Kidney (tissue), 13 donors: ENCODE measurements at regions not wholly inside any gene's neighbourhood (a gene's known extent, or its start where the extent isn't known, plus 50 kb on each side); places are given as distances from the start of the nearest gene placed in this dataset.

Source experiments
- DNase-seq, 5 donors: peaks; one replicate each; pipeline ENCODE4 v3.0.0-alpha.2; 2013 to 2020
- FAIRE-seq: peaks from 2 replicates; lab custom pipeline; 2012; peaks lifted over from hg19 to GRCh38; lab: Jason Lieb, UNC
- H3K27ac ChIP-seq, 2 donors: one replicate each; pipeline ENCODE4 v1.7.0; 2013; ENCODE audit warnings: low read depth in 2 of 2, low read length in 2 of 2, inconsistent platforms in 1 of 2
- H3K27me3 ChIP-seq: one replicate; pipeline ENCODE4 v1.7.1; 2013; ENCODE audit warnings: low read length, inconsistent platforms; ENCODE audit not compliant: control insufficient read depth, insufficient read depth
- H3K36me3 ChIP-seq, 3 donors: one replicate each; pipeline versions ENCODE4 v1.7.0 to v1.7.1; 2013; ENCODE audit warnings: low read length in 3 of 3, control low read depth in 1 of 3, inconsistent platforms in 1 of 3; ENCODE audit not compliant: insufficient read depth in 3 of 3, control insufficient read depth in 2 of 3
- H3K4me1 ChIP-seq, 3 donors: one replicate each; pipeline versions ENCODE4 v1.7.0 to v1.7.1; 2013; ENCODE audit warnings: low read length in 3 of 3, inconsistent platforms in 1 of 3, low read depth in 1 of 3; ENCODE audit not compliant: control insufficient read depth in 2 of 3, insufficient read depth in 2 of 3
- H3K4me3 ChIP-seq, 3 donors: one replicate each; pipeline versions ENCODE4 v1.7.0 to v1.8.1; 2013; ENCODE audit warnings: low read length in 3 of 3, control low read depth in 1 of 3, inconsistent platforms in 1 of 3
- H3K9ac ChIP-seq, 3 donors: one replicate each; pipeline versions ENCODE4 v1.7.0 to v1.7.1; 2013; ENCODE audit warnings: low read length in 3 of 3, control low read depth in 1 of 3, inconsistent platforms in 1 of 3
- H3K9me3 ChIP-seq, 3 donors: one replicate each; pipeline versions ENCODE4 v1.7.0 to v1.7.1; 2013; ENCODE audit warnings: low read length in 3 of 3, control low read depth in 1 of 3, inconsistent platforms in 1 of 3; ENCODE audit not compliant: control insufficient read depth in 2 of 3, insufficient read depth in 1 of 3
- intact Hi-C: fragments of 100-400 bp; cut with DNase I; formaldehyde crosslinking; loops from one replicate; pipeline ENCODE4 v1.11.1; 2022
- TF ChIP-seq, protein P1 (sequence below): IDR thresholded peaks from 3 replicates; pipeline ENCODE4 v1.5.1; 2012; ENCODE audit warnings: mild to moderate bottlenecking, moderate library complexity, borderline replicate concordance; ENCODE audit not compliant: insufficient read depth; ENCODE audit errors: extremely low read depth
- donor health status: control.
- donor health status: control.
- donor health status: control.
- donor health status: control.
- donor health status: control.
- donor health status: DM: yes; HTN: yes; CAD: no.
- donor health status: Normal renal cell carcinoma (clear cell type).

- TF ChIP-seq, protein P1, sequence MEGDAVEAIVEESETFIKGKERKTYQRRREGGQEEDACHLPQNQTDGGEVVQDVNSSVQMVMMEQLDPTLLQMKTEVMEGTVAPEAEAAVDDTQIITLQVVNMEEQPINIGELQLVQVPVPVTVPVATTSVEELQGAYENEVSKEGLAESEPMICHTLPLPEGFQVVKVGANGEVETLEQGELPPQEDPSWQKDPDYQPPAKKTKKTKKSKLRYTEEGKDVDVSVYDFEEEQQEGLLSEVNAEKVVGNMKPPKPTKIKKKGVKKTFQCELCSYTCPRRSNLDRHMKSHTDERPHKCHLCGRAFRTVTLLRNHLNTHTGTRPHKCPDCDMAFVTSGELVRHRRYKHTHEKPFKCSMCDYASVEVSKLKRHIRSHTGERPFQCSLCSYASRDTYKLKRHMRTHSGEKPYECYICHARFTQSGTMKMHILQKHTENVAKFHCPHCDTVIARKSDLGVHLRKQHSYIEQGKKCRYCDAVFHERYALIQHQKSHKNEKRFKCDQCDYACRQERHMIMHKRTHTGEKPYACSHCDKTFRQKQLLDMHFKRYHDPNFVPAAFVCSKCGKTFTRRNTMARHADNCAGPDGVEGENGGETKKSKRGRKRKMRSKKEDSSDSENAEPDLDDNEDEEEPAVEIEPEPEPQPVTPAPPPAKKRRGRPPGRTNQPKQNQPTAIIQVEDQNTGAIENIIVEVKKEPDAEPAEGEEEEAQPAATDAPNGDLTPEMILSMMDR: no peak
- Histone ChIP-seq H3K36me3 (no peaks in the 10 kb centered on the region), H3K27ac (no peak overlapping the region), H3K4me3 (no peak overlapping the region), H3K9me3 (peaks cover 0 to 2% (median 0%) of the 10 kb centered on the region in 3 donors), H3K9ac (no peak overlapping the region), H3K27me3 (no peaks in the 10 kb centered on the region), H3K4me1 (no peaks in the 10 kb centered on the region)
- no peak for FAIRE-seq
- intact Hi-C loops: no loop called here
- DNase-seq: no peak
Measured at GRCh38 chr6:138654715-138655634, 118.6 kb upstream of the CCDC28A start.

GRCh38 chr6:138655828-138656227, 117.7 kb upstream of the CCDC28A start:
- Histone ChIP-seq H3K4me3 (no peak overlapping the region), H3K27me3 (no peaks in the 10 kb centered on the region), H3K9ac (no peak overlapping the region), H3K27ac (no peak overlapping the region), H3K36me3 (no peaks in the 10 kb centered on the region), H3K9me3 (peaks cover 0 to 2% (median 0%) of the 10 kb centered on the region in 3 donors), H3K4me1 (no peaks in the 10 kb centered on the region)
- intact Hi-C loops: no loop called here
- no peak for DNase-seq
- TF ChIP-seq, protein P1: no peak
- no peak for FAIRE-seq

- TF ChIP-seq, protein P1: no peak
- Histone ChIP-seq H3K4me3 (no peak overlapping the region), H3K27me3 (no peaks in the 10 kb centered on the region), H3K27ac (no peak overlapping the region), H3K36me3 (no peaks in the 10 kb centered on the region), H3K9me3 (peaks cover 0 to 2% (median 0%) of the 10 kb centered on the region in 3 donors), H3K9ac (no peak overlapping the region), H3K4me1 (no peaks in the 10 kb centered on the region)
- FAIRE-seq (no peak), DNase-seq (no peak)
- intact Hi-C loops: no loop called here
Measured at GRCh38 chr6:138656364-138657064, 117.1 kb upstream of the CCDC28A start.
